HG03060 (cell line): ENCODE measurements at regions not wholly inside any gene's neighbourhood (a gene's known extent, or its start where the extent isn't known, plus 50 kb on each side); places are given as distances from the start of the nearest gene placed in this dataset.

Experiments used
- ATAC-seq: cut with Tn5 transposase; IDR thresholded peaks from one replicate; pipeline ENCODE4 v1.9.1; 2021; ENCODE audit warnings: low read depth, moderate number of reproducible peaks; ENCODE audit not compliant: unreplicated experiment

- no peak for ATAC-seq
Observed at GRCh38 chr10:78928330-78928729, 140.4 kb upstream of the ZMIZ1 start.

GRCh38 chr10:78929541-78929940 is 139.2 kb upstream of the ZMIZ1 start:
- no peak for ATAC-seq

- ATAC-seq, result no peak
Observed at GRCh38 chr10:78931321-78932053, 137.3 kb upstream of the ZMIZ1 start.

- no peak for ATAC-seq
Observed at GRCh38 chr10:78932054-78932386, 136.7 kb upstream of the ZMIZ1 start.

GRCh38 chr10:78932861-78933260 is 135.9 kb upstream of the ZMIZ1 start:
- no peak for ATAC-seq

- no peak for ATAC-seq
Observed at GRCh38 chr10:78933828-78934531, 134.8 kb upstream of the ZMIZ1 start.

GRCh38 chr10:78934532-78934898 is 134.3 kb upstream of the ZMIZ1 start:
- no peak for ATAC-seq

GRCh38 chr10:78934994-78935602 is 133.7 kb upstream of the ZMIZ1 start:
- ATAC-seq, result no peak

GRCh38 chr10:78935697-78936407 is 132.9 kb upstream of the ZMIZ1 start:
- ATAC-seq, result no peak

GRCh38 chr10:78936412-78937342 is 132.1 kb upstream of the ZMIZ1 start:
- no peak for ATAC-seq

- no peak for ATAC-seq
Observed at GRCh38 chr10:78937393-78937792, 131.4 kb upstream of the ZMIZ1 start.

- no peak for ATAC-seq
Observed at GRCh38 chr10:78937800-78938694, 130.7 kb upstream of the ZMIZ1 start.

GRCh38 chr10:78938695-78939672 is 129.8 kb upstream of the ZMIZ1 start:
- ATAC-seq, result no peak

GRCh38 chr10:78942091-78942501 is 126.7 kb upstream of the ZMIZ1 start:
- no peak for ATAC-seq

GRCh38 chr10:78944723-78945312 is 123.9 kb upstream of the ZMIZ1 start:
- no peak for ATAC-seq

GRCh38 chr10:78945838-78946237 is 122.9 kb upstream of the ZMIZ1 start:
- ATAC-seq, result no peak

GRCh38 chr10:78947226-78947625 is 121.5 kb upstream of the ZMIZ1 start:
- ATAC-seq, result no peak

GRCh38 chr10:78947733-78948132 is 121.0 kb upstream of the ZMIZ1 start:
- ATAC-seq, result no peak
